Smooth muscle cell of the brain vasculature (primary cell): ENCODE measurements at regions not wholly inside any gene's neighbourhood (a gene's known extent, or its start where the extent isn't known, plus 50 kb on each side); places are given as distances from the start of the nearest gene placed in this dataset.
"Not testable (repeated sequence)": the region's sequence is repeated elsewhere in the genome, so short reads cannot be mapped to it uniquely, and the experiment has no call there.

Experiments
- DNase-seq: peaks from one replicate; pipeline ENCODE4 v3.0.0-alpha.2; 2012; ENCODE audit warnings: low read depth, low spot score

DNA sequence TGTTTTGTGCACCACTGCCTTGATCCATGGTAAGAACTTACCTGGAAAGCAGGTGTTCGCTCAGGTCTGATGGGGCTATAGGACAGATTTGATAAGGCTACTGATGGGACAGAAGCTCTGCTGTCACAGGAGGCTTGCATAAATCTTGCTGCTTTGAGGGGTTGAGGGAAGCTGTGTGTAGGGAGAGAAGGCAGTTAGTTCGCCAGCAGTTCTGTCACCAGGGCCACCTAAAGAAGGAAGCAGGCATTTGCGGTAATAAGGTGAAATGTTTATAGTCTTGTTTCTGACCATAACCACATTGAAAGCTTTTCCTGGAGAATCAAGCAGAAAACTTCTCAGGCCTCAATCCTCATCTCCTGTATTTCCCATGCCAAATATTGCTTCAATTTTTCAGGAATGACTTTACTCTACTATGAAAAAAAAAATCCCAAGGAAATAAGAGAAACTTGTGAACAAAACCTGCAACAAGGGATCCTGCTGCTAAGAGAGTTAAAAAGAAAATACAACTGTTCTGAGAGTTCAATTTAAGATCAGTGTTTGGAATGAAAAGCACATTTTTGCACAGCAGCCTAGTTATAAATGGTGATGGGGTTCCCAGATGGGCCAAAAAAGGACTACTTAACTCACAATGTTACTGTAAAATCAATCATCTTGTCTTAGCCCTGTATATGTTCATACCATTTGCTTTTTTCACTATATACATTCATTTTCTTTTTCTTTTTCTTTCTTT, 122.0 kb upstream of the RANBP3L start:
- DNase-seq, result no peak

- not testable (repeated sequence) for DNase-seq
Observed at GRCh38 chr5:36426070-36426469, 124.4 kb upstream of the RANBP3L start.

GRCh38 chr5:36435516-36435915, 133.8 kb upstream of the RANBP3L start:
- no peak for DNase-seq

DNA sequence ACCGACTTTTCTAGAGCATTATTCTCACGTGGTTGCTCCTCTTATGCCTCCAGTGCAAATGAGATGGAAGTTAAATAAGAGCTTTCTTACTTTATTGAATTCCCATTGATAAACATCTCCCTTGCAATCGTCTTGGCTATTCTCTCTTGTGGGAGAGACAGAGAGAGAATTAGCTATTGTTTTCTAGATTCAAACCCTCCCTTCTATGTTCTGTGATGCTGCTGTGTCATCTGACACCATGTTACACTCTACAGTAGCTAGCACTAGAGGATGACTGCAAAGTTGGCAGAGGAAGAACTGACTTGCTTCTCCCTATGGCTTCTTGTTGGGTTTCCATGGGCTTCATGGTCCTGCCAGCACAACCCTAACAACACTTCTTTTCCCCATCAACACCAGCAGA, 134.6 kb upstream of the RANBP3L start:
- DNase-seq, result no peak

DNA sequence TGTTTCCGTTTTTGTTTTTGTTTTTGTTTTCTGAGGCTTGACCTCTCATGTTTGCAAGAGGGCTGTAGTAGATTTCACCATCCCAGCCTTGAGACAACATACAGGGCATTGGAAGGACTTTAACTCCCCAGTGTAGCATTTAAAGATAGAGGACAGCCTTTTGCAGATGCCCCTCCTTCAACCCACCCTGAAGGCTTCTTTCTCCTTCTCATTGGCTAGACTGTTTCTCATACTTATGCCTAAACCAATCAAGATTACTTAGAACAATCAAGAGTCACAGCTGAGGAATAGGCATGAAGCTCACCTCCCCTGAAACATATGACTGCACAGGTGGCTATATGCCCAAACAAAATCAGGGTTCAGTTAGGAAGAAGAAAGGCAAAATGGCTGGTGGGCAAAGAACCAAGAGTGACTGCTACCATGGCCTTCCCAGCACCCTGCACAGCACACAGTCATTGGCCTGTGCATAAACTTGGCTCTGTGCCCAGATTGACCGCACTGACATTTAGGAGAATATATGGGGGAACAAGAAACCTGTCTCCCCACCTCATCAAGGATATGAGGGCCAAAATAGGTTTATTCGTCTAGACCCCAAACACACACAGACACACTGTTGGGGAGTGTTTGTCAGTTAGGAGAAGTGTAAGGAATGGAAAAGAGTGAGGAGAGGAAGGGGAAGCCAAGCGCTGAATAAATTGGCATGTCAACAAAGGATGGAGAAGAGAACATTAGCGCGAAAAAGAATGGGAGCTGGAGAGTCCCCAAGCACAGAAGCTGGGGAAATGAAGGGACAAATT, 137.3 kb upstream of the RANBP3L start:
- no peak for DNase-seq

- no peak for DNase-seq
Observed at GRCh38 chr5:36440300-36440699, 138.6 kb upstream of the RANBP3L start.

DNA sequence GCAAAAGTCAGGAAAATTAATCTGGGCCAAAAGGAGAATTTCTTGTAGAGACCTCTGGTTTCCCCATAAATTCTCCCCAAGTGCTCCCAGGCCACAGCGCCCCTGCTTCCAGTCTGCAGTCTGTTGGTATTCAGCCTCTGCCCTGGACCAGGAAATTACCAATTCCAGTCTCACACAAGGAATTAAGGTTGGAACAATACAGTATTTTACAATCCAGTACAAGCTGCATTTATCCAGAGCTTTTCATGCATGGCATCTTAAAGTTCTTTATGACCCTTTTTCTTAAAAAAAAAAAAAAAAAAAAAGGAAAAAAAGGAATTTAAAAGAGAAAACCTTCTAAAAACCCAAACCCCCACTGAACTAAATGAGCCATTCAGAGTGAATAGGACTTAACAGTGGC, 139.6 kb upstream of the RANBP3L start:
- DNase-seq, result no peak

- DNase-seq, result no peak
Observed at GRCh38 chr5:36442352-36442751, 140.7 kb upstream of the RANBP3L start.

DNA sequence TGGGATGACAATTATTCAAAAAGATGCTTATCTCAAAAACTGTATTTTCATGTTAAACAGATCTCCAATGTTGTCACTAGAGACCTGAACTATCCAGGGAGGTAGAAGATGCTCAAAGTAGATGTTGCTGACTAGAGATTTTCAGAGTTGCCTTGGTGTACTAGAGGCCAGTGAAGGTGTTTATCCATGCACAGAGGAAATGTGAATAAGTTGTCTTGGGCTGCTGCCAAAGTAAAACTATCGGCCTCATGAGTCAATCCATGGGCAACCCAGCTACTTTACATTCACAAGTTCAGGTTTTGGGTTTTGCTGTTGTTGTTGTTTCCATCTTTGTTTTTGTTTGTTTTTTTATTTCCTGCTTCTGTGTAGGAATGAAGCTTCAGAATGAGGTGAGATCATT, 141.1 kb upstream of the RANBP3L start:
- no peak for DNase-seq

DNA sequence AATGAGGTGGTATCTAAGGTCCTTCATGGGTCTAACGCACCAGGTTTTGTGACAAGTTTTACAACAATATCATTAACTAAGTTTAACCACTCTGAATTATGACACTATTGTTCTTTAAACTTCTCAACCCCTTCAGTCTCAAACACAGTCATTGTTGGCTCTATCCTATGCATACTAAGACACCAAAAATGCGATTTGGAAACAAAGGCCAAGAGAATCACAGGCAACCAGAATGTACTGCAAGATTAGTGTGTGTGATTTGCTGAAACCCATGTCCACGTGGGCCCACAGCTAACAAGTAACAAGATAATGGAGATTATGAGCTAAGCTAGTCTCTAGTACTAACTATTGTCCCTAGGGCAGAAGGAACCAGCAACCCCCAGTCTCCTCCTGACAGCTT, 142.2 kb upstream of the RANBP3L start:
- DNase-seq, result no peak

DNA sequence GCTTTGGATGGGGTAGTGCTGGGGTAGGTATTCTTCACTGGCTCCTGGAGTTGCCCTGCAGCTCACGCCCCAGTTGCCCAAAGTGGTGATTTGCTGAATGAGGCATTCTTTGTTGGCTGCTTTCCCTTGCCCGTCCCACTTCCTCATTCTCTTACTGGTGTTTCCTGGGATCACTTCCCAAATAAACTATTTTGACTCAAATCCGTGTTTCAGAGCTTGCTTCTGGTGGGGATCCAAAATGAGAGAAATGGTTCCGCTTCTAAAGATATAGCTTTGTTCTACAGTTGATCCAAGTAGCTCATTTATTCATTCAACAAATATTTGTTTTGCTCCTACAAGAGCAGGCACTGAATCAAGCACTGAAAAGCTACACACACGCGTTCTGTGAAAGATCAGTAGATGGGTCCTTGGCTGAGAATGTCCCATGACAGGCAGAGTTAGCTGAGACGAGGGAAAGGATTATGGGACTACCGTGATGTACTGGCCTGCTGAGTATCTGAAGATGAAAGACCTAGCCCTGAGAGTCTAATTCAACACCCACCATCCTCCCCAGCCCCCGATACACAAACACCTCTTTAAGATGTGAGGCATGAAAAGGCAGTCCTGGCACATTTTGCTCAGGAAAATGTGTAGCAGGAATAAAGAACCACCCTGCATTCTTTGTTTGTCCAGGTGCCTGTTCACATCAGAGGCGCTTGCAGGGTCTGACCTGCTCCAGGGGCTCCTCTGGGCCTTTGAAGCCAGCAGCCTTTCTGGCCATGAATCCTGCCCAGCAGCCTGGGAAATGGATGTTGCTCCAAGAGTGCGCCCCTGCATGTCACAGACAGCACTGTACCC, 143.1 kb upstream of the RANBP3L start:
- DNase-seq, result no peak

DNA sequence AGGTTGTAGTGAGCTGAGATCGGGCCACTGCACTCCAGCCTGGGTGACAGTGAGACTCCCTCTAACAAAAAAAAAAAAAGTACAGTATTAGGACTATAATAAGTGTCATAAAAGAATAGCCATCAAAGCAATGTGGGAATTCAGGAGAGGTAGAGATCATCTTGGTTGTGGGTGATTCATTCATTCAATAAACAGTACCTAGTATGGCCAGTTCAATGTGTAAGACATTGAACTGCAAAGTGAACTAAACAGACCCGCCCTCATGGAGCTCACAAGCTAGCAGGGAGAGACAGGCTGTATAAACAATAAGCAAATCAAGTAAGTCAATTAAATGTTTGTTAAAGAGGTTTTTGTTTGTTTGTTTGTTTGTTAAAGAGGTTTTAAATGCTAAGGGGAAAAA, 146.1 kb upstream of the RANBP3L start:
- DNase-seq, result no peak

GRCh38 chr5:36450229-36451014, 148.7 kb upstream of the RANBP3L start:
- DNase-seq, result no peak

DNA sequence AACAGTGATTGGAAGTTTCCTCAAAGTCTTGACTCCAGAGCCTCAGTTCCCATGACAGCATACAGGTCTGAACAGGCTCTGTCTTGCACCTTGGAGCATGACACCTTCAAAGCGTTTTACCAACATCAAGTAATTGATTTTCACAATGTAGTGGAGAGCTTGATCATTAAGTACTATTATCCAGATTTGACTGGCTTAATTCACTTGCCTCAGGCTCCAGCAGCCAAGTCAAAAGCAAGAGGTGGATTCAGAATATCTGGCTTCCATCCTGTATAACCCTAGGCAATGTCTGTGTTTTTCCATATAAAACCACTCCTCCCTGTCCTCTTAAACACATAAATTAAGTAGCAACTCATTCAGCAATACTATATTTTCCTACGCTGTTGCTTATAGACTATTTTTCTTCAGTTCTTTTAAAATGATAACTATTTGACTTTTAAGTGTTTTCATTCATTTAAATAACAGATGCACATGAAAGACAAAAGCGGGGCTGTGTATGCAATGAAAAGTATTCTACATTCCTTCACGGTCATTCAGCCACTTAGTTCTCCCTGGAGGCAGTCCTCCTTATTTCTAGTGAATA, 150.8 kb upstream of the RANBP3L start:
- no peak for DNase-seq

DNA sequence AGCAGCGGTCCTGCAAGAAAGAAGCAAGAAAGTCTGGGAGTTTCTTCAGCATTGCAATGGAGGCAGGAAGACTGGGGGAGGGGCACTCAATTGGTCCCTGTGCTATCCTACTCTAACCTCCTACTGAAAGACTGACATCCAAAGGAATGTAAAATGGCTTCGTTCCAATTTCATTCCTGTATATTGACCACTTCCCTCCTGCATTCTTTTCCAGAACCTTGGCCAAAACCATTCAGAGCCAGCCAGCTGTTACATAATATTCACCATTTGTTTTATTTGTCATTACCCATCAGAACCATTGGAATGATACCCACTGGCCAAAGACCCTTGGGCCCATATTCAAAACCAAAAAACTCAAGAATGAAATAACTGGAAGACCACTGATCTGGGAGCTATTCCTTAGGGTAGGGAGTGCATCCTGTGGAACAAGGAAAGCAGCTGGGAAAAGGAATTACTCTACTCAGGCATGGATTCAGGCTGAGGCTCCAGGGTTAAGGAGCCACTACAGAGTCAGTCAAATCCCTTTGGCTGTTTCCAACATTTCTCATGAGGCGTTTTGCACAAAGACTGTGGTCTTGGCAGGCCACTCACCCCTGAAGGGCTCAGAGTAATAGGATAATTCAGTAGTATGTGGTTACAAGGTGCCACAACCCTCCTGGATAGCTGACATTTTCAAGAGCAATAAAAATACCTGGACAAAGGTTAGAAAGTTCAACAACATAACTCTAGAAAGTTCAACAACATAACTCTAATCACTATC, 148.7 kb upstream of the SLC1A3 start:
- no peak for DNase-seq

GRCh38 chr5:36458746-36459145, 147.7 kb upstream of the SLC1A3 start:
- no peak for DNase-seq

DNA sequence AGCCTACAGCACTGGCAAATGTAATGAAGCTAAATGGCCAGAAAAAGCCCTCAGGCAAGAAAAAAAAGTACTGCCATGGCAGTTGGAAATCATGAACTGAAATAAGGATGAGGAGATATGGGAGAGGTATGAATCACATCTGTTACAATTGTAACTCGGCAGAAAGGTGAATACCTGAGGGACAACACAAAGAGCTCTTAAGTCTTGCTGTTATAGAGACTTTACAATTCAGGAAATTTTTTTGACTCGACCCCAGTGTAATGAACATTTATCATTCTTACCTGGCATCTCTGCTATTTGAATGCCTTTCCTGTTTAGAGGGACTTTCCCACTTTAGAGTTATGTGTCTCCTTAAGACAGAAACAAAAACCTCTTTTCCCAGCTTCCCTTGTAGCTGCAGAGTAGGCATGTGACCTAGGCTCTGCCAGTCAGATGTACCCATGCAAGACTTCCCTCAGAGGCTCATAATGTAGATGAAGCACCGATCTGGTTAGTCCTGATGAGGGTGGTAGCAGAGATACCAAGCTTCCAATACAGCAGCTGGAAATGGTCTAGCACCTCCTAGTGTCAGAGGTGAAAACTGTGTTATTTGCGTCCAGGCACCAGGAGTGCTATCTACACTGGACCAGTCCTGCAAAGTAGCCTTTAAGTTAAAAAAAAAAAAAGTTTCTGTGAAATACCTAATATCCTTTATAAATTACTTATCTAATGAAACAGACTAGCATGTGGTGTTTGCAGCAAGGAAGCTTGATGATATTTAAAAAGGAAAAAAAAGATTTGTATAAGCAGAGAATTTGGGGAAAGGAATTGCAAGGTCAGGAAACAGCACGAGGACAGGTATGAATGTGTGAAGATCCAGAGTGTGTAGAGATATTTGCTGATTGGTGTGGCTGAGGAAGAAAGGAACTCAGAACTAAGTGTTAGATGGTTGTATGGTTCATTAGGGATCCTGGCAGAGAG, 146.9 kb upstream of the SLC1A3 start:
- no peak for DNase-seq

DNA sequence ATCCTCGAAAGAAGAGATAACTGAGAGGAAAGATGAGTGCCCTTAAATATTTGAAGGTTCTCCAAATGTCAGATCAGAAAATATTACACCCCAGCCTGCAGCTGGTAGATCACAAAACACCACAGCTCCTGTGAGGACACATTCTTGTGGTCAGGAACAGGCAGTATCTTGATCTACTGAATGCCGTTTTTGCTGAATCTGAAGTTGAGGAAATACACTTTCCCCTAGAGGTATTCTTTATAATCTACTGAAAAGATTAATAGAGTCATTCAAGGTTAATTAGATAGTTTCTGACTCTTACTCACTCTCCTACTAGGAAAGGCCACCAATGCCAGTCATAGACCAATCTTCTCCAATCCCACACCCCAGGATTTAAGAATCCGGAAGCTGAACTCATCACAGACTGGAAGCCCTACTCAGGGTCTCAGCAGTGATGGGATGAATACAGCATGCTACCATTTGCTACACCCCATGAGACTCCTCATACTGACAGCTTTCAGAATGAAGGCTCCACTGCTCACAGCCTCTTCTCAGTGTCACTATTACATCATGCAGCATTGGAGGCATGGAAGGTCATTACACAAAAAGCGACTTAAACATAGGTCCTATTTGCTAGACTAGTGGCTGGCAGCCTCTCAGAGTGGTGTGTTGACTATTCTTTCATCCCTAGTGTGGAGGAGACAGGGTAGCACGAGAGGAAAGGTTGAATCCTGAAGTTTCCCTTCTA, 143.9 kb upstream of the SLC1A3 start:
- DNase-seq, result no peak

- DNase-seq, result not testable (repeated sequence)
Observed at GRCh38 chr5:36475942-36476341, 130.5 kb upstream of the SLC1A3 start.
